Osteoblast (primary cell): ENCODE measurements at regions not wholly inside any gene's neighbourhood (a gene's known extent, or its start where the extent isn't known, plus 50 kb on each side); places are given as distances from the start of the nearest gene placed in this dataset.

Experiments
- DNase-seq: peaks from one replicate; pipeline ENCODE4 v3.0.0; 2011; ENCODE audit warnings: low spot score, mixed read lengths; ENCODE audit not compliant: insufficient read length; ENCODE audit errors: missing footprints
- H2AFZ ChIP-seq: 2 replicates; pipeline ENCODE4 v1.6.0; 2011; ENCODE audit warnings: mild to moderate bottlenecking, low read length
- H3K27ac ChIP-seq: 2 replicates; pipeline ENCODE4 v1.5.1; 2011; ENCODE audit warnings: mild to moderate bottlenecking, low read depth, low read length, moderate library complexity
- H3K27me3 ChIP-seq: 2 replicates; pipeline ENCODE4 v1.6.0; 2012; ENCODE audit warnings: mild to moderate bottlenecking, control low read depth, inconsistent platforms, low read length, moderate library complexity; ENCODE audit not compliant: insufficient read depth
- H3K36me3 ChIP-seq: 2 replicates; pipeline ENCODE4 v1.5.1; 2011; ENCODE audit warnings: mild to moderate bottlenecking, low read length, control low read depth, moderate library complexity; ENCODE audit not compliant: insufficient read depth
- H3K4me1 ChIP-seq: 2 replicates; pipeline ENCODE4 v1.5.1; 2011; ENCODE audit warnings: mild to moderate bottlenecking, low read length, control low read depth, moderate library complexity; ENCODE audit not compliant: insufficient read depth
- H3K4me2 ChIP-seq: 2 replicates; pipeline ENCODE4 v1.6.0; 2011; ENCODE audit warnings: mild to moderate bottlenecking, low read length; ENCODE audit not compliant: insufficient read depth
- H3K4me3 ChIP-seq: fragments of 200-600 bp; sonication (generic); 3 replicates; pipeline ENCODE4 v1.5.1; 2012; ENCODE audit warnings: mild to moderate bottlenecking, low read length, inconsistent platforms; ENCODE audit not compliant: insufficient read depth
- H3K79me2 ChIP-seq: 2 replicates; pipeline ENCODE4 v1.6.0; 2012; ENCODE audit warnings: mild to moderate bottlenecking, low read length, control low read depth, inconsistent platforms; ENCODE audit not compliant: insufficient read depth
- H3K9me3 ChIP-seq: 2 replicates; pipeline ENCODE4 v1.5.1; 2011; ENCODE audit warnings: low read depth, low read length, control low read depth
- H4K20me1 ChIP-seq: 2 replicates; pipeline ENCODE4 v1.6.0; 2012; ENCODE audit warnings: mild to moderate bottlenecking, low read length, control low read depth; ENCODE audit not compliant: insufficient read depth
- CTCF ChIP-seq: IDR thresholded peaks from 2 replicates; pipeline ENCODE4 v1.5.1; 2011; ENCODE audit warnings: mild to moderate bottlenecking, low read depth, low read length, moderate library complexity; ENCODE audit errors: extremely low read depth

GRCh38 chr4:123924536-123924935, 527.9 kb downstream of the SPRY1 start:
- no peak for DNase-seq
- Histone ChIP-seq H3K4me1 (no peaks in the 10 kb centered on the region), H3K27me3 (no peaks in the 10 kb centered on the region), H2AFZ (peak overlapping the region; percentile 42), H3K4me2 (no peak overlapping the region), H3K9me3 (no peaks in the 10 kb centered on the region), H3K36me3 (no peaks in the 10 kb centered on the region), H3K79me2 (no peaks in the 10 kb centered on the region), H3K27ac (no peak overlapping the region), H4K20me1 (no peaks in the 10 kb centered on the region), H3K4me3 (no peak overlapping the region)
- TF ChIP-seq CTCF: no peak

- no peak for TF ChIP-seq CTCF
- no peak overlapping the region for H2AFZ ChIP-seq
- no peak for DNase-seq
These were observed 533.0 kb downstream of the SPRY1 start for GRCh38 chr4:123929565-123929964.

GRCh38 chr4:123930996-123931395, 534.4 kb downstream of the SPRY1 start:
- no peaks in the 10 kb centered on the region for H3K27me3 ChIP-seq
- H3K9me3 ChIP-seq: no peaks in the 10 kb centered on the region
- no peak overlapping the region for H3K4me3 ChIP-seq
- H3K79me2 ChIP-seq: no peaks in the 10 kb centered on the region
- no peak overlapping the region for H3K4me2 ChIP-seq
- no peak for DNase-seq
- H3K36me3 ChIP-seq: no peaks in the 10 kb centered on the region
- TF ChIP-seq CTCF: no peak
- no peaks in the 10 kb centered on the region for H3K4me1 ChIP-seq
- H3K27ac ChIP-seq: no peak overlapping the region
- H4K20me1 ChIP-seq: no peaks in the 10 kb centered on the region
- no peak overlapping the region for H2AFZ ChIP-seq

More at GRCh38 chr4:123929565-123929964, 533.0 kb downstream of the SPRY1 start:
- Histone ChIP-seq H3K79me2 (no peaks in the 10 kb centered on the region), H3K4me2 (no peak overlapping the region), H3K4me3 (no peak overlapping the region), H3K4me1 (no peaks in the 10 kb centered on the region), H3K27me3 (no peaks in the 10 kb centered on the region), H3K36me3 (no peaks in the 10 kb centered on the region), H3K9me3 (no peaks in the 10 kb centered on the region), H3K27ac (no peak overlapping the region), H4K20me1 (no peaks in the 10 kb centered on the region)

GRCh38 chr4:123934096-123934495, 537.5 kb downstream of the SPRY1 start:
- no peaks in the 10 kb centered on the region for H3K79me2 ChIP-seq
- H4K20me1 ChIP-seq: no peaks in the 10 kb centered on the region
- DNase-seq: no peak
- no peaks in the 10 kb centered on the region for H3K27me3 ChIP-seq
- no peaks in the 10 kb centered on the region for H3K4me1 ChIP-seq
- no peak for TF ChIP-seq CTCF
- H2AFZ ChIP-seq: no peak overlapping the region
- no peak overlapping the region for H3K27ac ChIP-seq
- H3K9me3 ChIP-seq: no peaks in the 10 kb centered on the region
- H3K4me2 ChIP-seq: no peak overlapping the region
- H3K4me3 ChIP-seq: no peak overlapping the region
- H3K36me3 ChIP-seq: no peaks in the 10 kb centered on the region
